AG10803 (cell line): ENCODE measurements at regions not wholly inside any gene's neighbourhood (a gene's known extent, or its start where the extent isn't known, plus 50 kb on each side); places are given as distances from the start of the nearest gene placed in this dataset.

Experiments used
- DNase-seq: peaks from one replicate; pipeline ENCODE4 v3.0.0; 2010; ENCODE audit warnings: low read depth
- H3K4me3 ChIP-seq: 2 replicates; pipeline ENCODE4 v1.5.1; 2011; ENCODE audit warnings: mild to moderate bottlenecking, low read length, control low read depth
- TF ChIP-seq, protein P1 (sequence below): conservative IDR thresholded peaks from 2 replicates; pipeline ENCODE4 v1.5.1; 2011; ENCODE audit warnings: mild to moderate bottlenecking, low read length, control low read depth, inconsistent platforms

DNA sequence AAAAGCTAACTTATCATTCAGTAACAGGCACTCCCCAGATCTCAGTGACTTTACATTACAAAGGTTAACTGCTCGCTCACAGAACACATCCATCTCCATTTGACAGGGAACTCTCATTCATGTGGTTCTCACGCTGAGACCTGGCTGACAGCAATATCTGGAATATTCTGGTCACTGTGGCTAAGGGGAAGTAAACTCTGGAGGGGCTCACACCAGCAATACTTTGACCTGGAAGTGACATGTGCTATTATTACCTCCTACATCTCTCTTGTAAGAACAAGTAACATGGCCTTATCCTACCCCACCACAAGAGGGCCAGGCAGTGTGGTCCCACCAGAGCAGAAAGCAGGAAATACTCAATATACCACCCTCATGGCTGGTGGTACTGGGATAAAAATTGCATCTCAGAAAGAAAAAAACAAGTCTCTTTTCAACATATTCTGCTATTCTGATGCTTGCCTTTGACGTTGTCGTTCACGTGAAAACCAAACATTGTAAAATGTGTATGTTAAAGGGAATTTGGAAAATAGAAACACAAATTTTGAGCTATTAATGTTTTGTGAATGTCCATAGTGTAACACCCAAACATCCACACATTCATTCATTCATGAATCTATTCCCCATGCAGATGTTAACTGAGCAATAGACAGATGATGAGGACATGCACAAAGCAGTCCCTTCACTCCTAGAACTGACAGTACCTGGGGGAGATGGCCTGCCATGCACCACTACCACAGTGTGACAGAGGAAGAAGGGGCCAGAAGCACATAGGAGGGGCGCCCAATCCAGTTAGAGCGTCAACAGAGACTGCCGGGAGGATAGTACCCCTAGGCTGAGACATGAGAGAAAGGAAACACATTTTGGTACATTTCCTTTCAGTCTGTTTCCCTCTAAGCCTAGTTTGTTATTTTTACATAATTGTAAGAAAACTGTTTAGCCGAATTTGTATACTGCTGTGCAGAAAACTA, 166.0 kb upstream of the SP4 start:
- DNase-seq: peak; percentile 12
- no peak overlapping the region for H3K4me3 ChIP-seq
- TF ChIP-seq, protein P1, sequence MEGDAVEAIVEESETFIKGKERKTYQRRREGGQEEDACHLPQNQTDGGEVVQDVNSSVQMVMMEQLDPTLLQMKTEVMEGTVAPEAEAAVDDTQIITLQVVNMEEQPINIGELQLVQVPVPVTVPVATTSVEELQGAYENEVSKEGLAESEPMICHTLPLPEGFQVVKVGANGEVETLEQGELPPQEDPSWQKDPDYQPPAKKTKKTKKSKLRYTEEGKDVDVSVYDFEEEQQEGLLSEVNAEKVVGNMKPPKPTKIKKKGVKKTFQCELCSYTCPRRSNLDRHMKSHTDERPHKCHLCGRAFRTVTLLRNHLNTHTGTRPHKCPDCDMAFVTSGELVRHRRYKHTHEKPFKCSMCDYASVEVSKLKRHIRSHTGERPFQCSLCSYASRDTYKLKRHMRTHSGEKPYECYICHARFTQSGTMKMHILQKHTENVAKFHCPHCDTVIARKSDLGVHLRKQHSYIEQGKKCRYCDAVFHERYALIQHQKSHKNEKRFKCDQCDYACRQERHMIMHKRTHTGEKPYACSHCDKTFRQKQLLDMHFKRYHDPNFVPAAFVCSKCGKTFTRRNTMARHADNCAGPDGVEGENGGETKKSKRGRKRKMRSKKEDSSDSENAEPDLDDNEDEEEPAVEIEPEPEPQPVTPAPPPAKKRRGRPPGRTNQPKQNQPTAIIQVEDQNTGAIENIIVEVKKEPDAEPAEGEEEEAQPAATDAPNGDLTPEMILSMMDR: peak; percentile 55

DNA sequence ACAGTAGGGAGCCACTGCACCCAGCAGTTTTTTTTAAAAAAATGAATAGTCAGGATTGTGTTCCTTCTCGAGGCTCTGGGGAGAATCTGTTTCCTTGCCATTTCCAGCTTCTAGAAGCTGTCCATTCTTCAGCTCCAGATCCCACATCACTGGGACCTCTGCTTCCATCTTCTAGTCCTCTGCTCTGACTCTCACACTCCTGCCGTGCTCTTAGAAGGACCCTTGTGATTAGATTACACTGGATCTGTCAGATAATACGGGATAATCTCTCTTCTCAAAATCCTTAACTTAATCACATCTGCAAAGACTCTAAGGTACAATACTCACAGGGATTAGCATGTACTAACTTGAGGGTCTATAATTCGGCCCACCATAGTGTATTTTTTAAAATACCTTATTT, 158.9 kb upstream of the SP4 start:
- TF ChIP-seq, protein P1: no peak
- no peak for DNase-seq
- no peak overlapping the region for H3K4me3 ChIP-seq

DNA sequence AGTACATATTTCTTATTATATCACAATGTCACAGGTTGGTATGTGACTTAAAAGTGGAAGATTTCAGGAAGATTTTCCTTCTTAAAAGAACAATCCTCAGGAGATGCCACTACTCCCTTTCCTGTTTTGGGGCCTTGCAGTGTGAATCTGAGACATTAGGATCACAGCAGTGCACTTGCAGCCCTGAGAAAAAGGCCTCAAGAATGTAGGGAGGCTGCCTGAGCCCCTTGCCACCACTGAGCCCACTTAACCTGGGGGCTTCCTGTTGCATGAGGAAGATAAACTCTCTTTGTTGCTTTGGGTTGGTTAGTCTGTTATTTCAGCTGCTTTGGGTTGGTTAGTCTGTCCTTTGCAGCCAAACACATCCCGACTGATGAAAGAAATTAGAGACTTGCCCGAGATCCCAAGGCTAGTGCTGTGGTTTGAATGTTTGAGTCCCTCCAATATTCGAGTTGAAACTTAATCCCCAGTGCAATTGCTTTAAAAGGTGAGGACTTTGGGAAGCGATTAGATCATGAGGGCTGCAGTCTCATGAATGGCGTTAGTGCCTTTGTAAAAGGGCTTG, 151.3 kb upstream of the SP4 start:
- DNase-seq: no peak
- H3K4me3 ChIP-seq: no peak overlapping the region
- TF ChIP-seq, protein P1: no peak

DNA sequence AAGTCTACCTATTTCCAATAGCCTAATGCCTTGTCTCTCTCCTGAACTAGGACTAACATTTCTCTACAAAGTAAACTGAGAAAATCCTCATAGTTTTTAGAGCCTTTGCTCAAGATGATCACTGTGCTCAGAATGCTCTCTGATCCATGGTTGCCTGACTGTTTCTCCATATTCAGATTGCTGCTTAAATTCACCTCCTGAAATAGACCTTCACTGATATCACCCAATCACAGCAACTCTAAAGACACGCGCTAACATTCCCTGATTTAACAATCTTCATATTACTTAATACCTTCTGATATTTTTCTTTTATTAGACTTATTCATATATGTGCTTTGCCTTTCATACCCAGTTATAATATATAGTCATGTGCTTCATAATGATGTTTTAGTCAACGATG, 148.9 kb upstream of the SP4 start:
- TF ChIP-seq, protein P1: no peak
- H3K4me3 ChIP-seq: no peak overlapping the region
- DNase-seq: no peak

DNA sequence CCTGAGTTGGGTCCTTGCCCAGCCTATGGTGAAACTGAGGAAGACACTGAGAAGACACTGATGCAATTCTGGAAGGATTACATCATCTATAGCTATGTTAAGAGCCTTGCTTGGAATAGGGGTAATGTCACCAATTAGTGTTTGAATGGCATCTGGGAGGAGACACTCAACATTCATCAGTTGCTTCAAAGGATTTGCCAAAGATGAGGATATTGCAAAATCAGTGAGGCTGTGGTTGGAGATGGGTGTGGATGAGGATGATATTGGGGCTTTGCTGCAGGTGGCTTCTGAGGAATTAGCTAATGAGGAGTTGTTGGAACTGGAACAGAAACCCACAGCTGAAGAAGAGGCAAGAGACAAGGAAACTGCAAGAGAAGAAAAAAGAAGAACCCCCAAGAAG, 146.7 kb upstream of the SP4 start:
- no peak for DNase-seq
- H3K4me3 ChIP-seq: no peak overlapping the region
- TF ChIP-seq, protein P1: no peak

DNA sequence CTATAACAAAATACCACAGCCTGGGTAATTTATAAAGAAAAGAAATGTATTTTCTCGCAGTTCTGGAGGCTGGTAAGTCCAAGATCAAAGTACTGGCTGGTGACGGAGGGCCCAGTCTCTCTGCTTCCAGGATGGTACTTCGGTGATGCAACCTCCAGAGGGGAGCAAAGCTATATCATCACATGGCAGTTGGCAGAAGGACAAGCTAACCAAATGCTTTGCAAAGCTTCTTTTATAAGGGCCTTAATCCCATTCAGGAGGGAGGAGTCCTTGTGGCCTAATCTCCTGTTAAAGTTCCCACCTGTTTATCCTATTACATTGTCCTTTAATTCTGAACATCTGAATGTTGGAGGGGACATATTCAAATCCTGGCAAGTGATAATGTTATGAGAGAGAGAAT, 134.1 kb upstream of the SP4 start:
- H3K4me3 ChIP-seq: no peak overlapping the region
- TF ChIP-seq, protein P1: no peak
- DNase-seq: no peak

DNA sequence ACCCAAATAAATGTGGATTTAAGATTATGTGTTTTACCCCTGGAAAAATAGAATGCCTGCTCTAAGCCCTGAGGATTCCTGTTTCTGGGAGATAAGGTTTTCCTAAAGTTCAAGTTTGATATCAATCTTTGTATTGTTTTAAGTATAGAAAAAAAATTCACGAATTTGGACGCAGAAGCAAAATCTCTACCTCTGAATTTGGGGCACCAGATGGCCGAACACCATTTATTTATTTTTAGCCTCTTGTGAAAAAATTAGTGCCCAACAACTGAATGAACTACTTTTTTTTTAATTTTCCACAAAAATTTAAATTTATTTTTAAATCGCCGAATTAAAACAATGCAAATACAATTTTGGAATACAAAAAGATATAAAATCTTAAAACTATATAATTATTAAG, 128.1 kb upstream of the SP4 start:
- no peak for DNase-seq
- H3K4me3 ChIP-seq: no peak overlapping the region
- TF ChIP-seq, protein P1: no peak
